H9 (cell line): ENCODE measurements at regions not wholly inside any gene's neighbourhood (a gene's known extent, or its start where the extent isn't known, plus 50 kb on each side); places are given as distances from the start of the nearest gene placed in this dataset.

Experiments
- DNase-seq: peaks from one replicate; pipeline ENCODE4 v3.0.0-alpha.2; 2017
- H2AFZ ChIP-seq: one replicate; pipeline ENCODE4 v1.6.1; 2013; ENCODE audit warnings: mild to moderate bottlenecking, low read length, control low read depth, moderate library complexity
- H2AK5ac ChIP-seq: 2 replicates; pipeline ENCODE4 v1.6.1; 2013; ENCODE audit warnings: low read length, control low read depth, mixed read lengths; ENCODE audit not compliant: insufficient read length
- H2BK120ac ChIP-seq: one replicate; pipeline ENCODE4 v1.6.1; 2013; ENCODE audit warnings: low read depth, mild to moderate bottlenecking, low read length, control low read depth, inconsistent platforms; ENCODE audit not compliant: poor library complexity, severe bottlenecking
- H2BK12ac ChIP-seq: 2 replicates; pipeline ENCODE4 v1.6.1; 2013; ENCODE audit warnings: low read length, control low read depth, mixed read lengths, low read depth; ENCODE audit not compliant: insufficient read length
- H2BK15ac ChIP-seq: 2 replicates; pipeline ENCODE4 v1.6.1; 2013; ENCODE audit warnings: low read depth, low read length, control low read depth
- H2BK20ac ChIP-seq: one replicate; pipeline ENCODE4 v1.6.1; 2013; ENCODE audit warnings: low read depth, mild to moderate bottlenecking, low read length, control low read depth, inconsistent platforms; ENCODE audit not compliant: poor library complexity, severe bottlenecking
- H2BK5ac ChIP-seq: 2 replicates; pipeline ENCODE4 v1.6.1; 2013; ENCODE audit warnings: low read length, control low read depth, mixed read lengths; ENCODE audit not compliant: insufficient read length
- H3K14ac ChIP-seq: 2 replicates; pipeline ENCODE4 v1.6.1; 2013; ENCODE audit warnings: low read length, control low read depth; ENCODE audit not compliant: insufficient read depth
- H3K18ac ChIP-seq: 2 replicates; pipeline ENCODE4 v1.6.1; 2013; ENCODE audit warnings: low read depth, mild to moderate bottlenecking, mixed read lengths, low read length, control low read depth; ENCODE audit not compliant: insufficient read length
- H3K23ac ChIP-seq: 2 replicates; pipeline ENCODE4 v1.6.1; 2013; ENCODE audit warnings: low read length, control low read depth, mixed read lengths, low read depth; ENCODE audit not compliant: insufficient read length
- H3K23me2 ChIP-seq: 2 replicates; pipeline ENCODE4 v1.6.1; 2013; ENCODE audit warnings: low read depth, mild to moderate bottlenecking, mixed read lengths, low read length, control low read depth; ENCODE audit not compliant: insufficient read length, poor library complexity, severe bottlenecking
- H3K27ac ChIP-seq: 2 replicates; pipeline ENCODE4 v1.5.1; 2013; ENCODE audit warnings: low read length, control low read depth, mixed read lengths, low read depth; ENCODE audit not compliant: insufficient read length
- H3K27me3 ChIP-seq: 2 replicates; pipeline ENCODE4 v1.6.1; 2013; ENCODE audit warnings: low read length, control low read depth, inconsistent platforms; ENCODE audit not compliant: insufficient read depth
- H3K4ac ChIP-seq: 2 replicates; pipeline ENCODE4 v1.6.1; 2013; ENCODE audit warnings: low read depth, mild to moderate bottlenecking, control low read depth, inconsistent platforms, low read length, moderate library complexity
- H3K4me1 ChIP-seq: 2 replicates; pipeline ENCODE4 v1.6.1; 2013; ENCODE audit warnings: low read length, control low read depth, inconsistent platforms; ENCODE audit not compliant: insufficient read depth
- H3K4me2 ChIP-seq: 2 replicates; pipeline ENCODE4 v1.6.1; 2013; ENCODE audit warnings: low read length, control low read depth, mixed read lengths; ENCODE audit not compliant: insufficient read length, insufficient read depth
- H3K56ac ChIP-seq: 2 replicates; pipeline ENCODE4 v1.6.1; 2013; ENCODE audit warnings: low read depth, mild to moderate bottlenecking, mixed read lengths, low read length, control low read depth; ENCODE audit not compliant: insufficient read length
- H3K79me1 ChIP-seq: 2 replicates; pipeline ENCODE4 v1.6.1; 2013; ENCODE audit warnings: low read depth, mild to moderate bottlenecking, moderate library complexity, low read length, control low read depth, inconsistent platforms; ENCODE audit not compliant: insufficient read depth, poor library complexity, severe bottlenecking
- H3K79me2 ChIP-seq: 2 replicates; pipeline ENCODE4 v1.6.1; 2013; ENCODE audit warnings: low read length, control low read depth, inconsistent platforms; ENCODE audit not compliant: insufficient read depth
- H3K9ac ChIP-seq: 2 replicates; pipeline ENCODE4 v1.6.1; 2013; ENCODE audit warnings: low read length, control low read depth, mixed read lengths; ENCODE audit not compliant: insufficient read length; ENCODE audit errors: extremely low read depth
- H3K9me3 ChIP-seq: one replicate; pipeline ENCODE4 v1.6.1; 2013; ENCODE audit warnings: low read depth, low read length, inconsistent platforms; ENCODE audit not compliant: control insufficient read depth
- H3T11ph ChIP-seq: one replicate; pipeline ENCODE4 v1.6.1; 2013; ENCODE audit warnings: mild to moderate bottlenecking, low read length, control low read depth, inconsistent platforms
- H4K20me1 ChIP-seq: one replicate; pipeline ENCODE4 v1.6.1; 2013; ENCODE audit not compliant: control insufficient read depth, insufficient read length, insufficient read depth
- H4K5ac ChIP-seq: 2 replicates; pipeline ENCODE4 v1.6.1; 2013; ENCODE audit warnings: low read depth, mild to moderate bottlenecking, mixed read lengths, low read length, control low read depth; ENCODE audit not compliant: insufficient read length
- H4K8ac ChIP-seq: replicated peaks from 2 replicates; pipeline ENCODE4 v1.6.1; 2013; ENCODE audit warnings: low read length, control low read depth, mixed read lengths, low read depth; ENCODE audit not compliant: insufficient read length
- H4K91ac ChIP-seq: 2 replicates; pipeline ENCODE4 v1.6.1; 2013; ENCODE audit warnings: low read depth, mild to moderate bottlenecking, moderate library complexity, mixed read lengths, low read length, control low read depth; ENCODE audit not compliant: insufficient read length
- H3K27ac Mint-ChIP-seq, 3 experiments: 2 replicates in 2 of 3; 3 replicates in 1 of 3; pipeline ENCODE4 v1.8.0; 2020 to 2021; ENCODE audit warnings: mixed read lengths in 3 of 3, mild to moderate bottlenecking in 1 of 3, moderate library complexity in 1 of 3
- H3K27me3 Mint-ChIP-seq: 2 replicates; pipeline ENCODE4 v1.8.0; 2021; ENCODE audit warnings: low read depth, mild to moderate bottlenecking, moderate library complexity, mixed read lengths
- H3K36me3 Mint-ChIP-seq, 3 experiments: 2 replicates in 2 of 3; 3 replicates in 1 of 3; pipeline ENCODE4 v1.8.0; 2020 to 2021; ENCODE audit warnings: low read depth in 3 of 3, mixed read lengths in 3 of 3; ENCODE audit not compliant: insufficient read depth in 1 of 3
- H3K4me1 Mint-ChIP-seq, 2 experiments: 2 replicates each; pipeline ENCODE4 v1.8.0; 2020; ENCODE audit warnings: mixed read lengths in 2 of 2
- H3K4me3 Mint-ChIP-seq, 2 experiments: 2 replicates in 1 of 2; 3 replicates in 1 of 2; pipeline ENCODE4 v1.8.0; 2020 to 2021; ENCODE audit warnings: mild to moderate bottlenecking in 2 of 2, mixed read lengths in 2 of 2, moderate library complexity in 1 of 2
- H3K9me3 Mint-ChIP-seq, 2 experiments: 2 replicates in 1 of 2; 3 replicates in 1 of 2; pipeline ENCODE4 v1.8.0; 2020; ENCODE audit warnings: mild to moderate bottlenecking in 2 of 2, mixed read lengths in 2 of 2, moderate library complexity in 1 of 2
- TF ChIP-seq, protein P1 (sequence below): fragments of 200-600 bp; sonication (generic); conservative IDR thresholded peaks from 3 replicates; pipeline ENCODE4 v1.8.0; 2021; ENCODE audit warnings: antibody characterized with exemption, mild to moderate bottlenecking

GRCh38 chr9:90504486-90504885, 138.1 kb downstream of the DIRAS2 start:
- Histone ChIP-seq H3K4ac (no peak overlapping the region), H4K5ac (no peak overlapping the region), H2BK12ac (no peak overlapping the region), H3K9ac (no peak overlapping the region), H2BK120ac (no peak overlapping the region), H4K91ac (no peak overlapping the region), H3K9me3 (no peaks in the 10 kb centered on the region), H2BK20ac (no peak overlapping the region), H3K27me3 (no peaks in the 10 kb centered on the region), H2BK15ac (no peak overlapping the region), H2AFZ (no peak overlapping the region), H3K79me1 (no peaks in the 10 kb centered on the region), H3K4me1 (peaks cover 7% of the 10 kb centered on the region; the same call in 1 of the 2 replicates), H3K56ac (no peak overlapping the region), H2AK5ac (no peak overlapping the region), H2BK5ac (no peak overlapping the region), H3K18ac (no peak overlapping the region), H3T11ph (no peak overlapping the region), H3K23me2 (no peaks in the 10 kb centered on the region), H3K4me2 (no peak overlapping the region), H4K20me1 (no peaks in the 10 kb centered on the region), H3K27ac (no peak overlapping the region), H3K79me2 (no peaks in the 10 kb centered on the region), H4K8ac (no peak overlapping the region), H3K14ac (no peak overlapping the region), H3K23ac (no peak overlapping the region)
- no peak for DNase-seq
- Mint-ChIP-seq H3K36me3 (peaks cover 0 to 7% (median 7%) of the 10 kb centered on the region in 3 experiments; a peak in 4 of 7 replicates), H3K4me3 (no peak overlapping the region), H3K27ac (no peak overlapping the region), H3K27me3 (peaks cover under 1% of the 10 kb centered on the region), H3K9me3 (peaks cover 0 to 7% of the 10 kb centered on the region in 2 experiments; a peak in 2 of 5 replicates), H3K4me1 (peaks cover 19 to 20% of the 10 kb centered on the region in 2 experiments)
- TF ChIP-seq, protein P1, sequence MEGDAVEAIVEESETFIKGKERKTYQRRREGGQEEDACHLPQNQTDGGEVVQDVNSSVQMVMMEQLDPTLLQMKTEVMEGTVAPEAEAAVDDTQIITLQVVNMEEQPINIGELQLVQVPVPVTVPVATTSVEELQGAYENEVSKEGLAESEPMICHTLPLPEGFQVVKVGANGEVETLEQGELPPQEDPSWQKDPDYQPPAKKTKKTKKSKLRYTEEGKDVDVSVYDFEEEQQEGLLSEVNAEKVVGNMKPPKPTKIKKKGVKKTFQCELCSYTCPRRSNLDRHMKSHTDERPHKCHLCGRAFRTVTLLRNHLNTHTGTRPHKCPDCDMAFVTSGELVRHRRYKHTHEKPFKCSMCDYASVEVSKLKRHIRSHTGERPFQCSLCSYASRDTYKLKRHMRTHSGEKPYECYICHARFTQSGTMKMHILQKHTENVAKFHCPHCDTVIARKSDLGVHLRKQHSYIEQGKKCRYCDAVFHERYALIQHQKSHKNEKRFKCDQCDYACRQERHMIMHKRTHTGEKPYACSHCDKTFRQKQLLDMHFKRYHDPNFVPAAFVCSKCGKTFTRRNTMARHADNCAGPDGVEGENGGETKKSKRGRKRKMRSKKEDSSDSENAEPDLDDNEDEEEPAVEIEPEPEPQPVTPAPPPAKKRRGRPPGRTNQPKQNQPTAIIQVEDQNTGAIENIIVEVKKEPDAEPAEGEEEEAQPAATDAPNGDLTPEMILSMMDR = no peak
